BE2C (cell line): ENCODE measurements at regions not wholly inside any gene's neighbourhood (a gene's known extent, or its start where the extent isn't known, plus 50 kb on each side); places are given as distances from the start of the nearest gene placed in this dataset.
"Not testable (repeated sequence)": the region's sequence is repeated elsewhere in the genome, so short reads cannot be mapped to it uniquely, and the experiment has no call there.

ENCODE experiments used
- DNase-seq: peaks from one replicate; pipeline ENCODE4 v3.0.0-alpha.2; 2020
- H3K27me3 ChIP-seq: fragments of 250-450 bp; sonication (Bioruptor Pico); 2 replicates; pipeline ENCODE4 v1.5.1; 2020; ENCODE audit warnings: mild to moderate bottlenecking
- H3K36me3 ChIP-seq: fragments of 250-450 bp; sonication (Bioruptor Pico); 2 replicates; pipeline ENCODE4 v1.5.1; 2020; ENCODE audit warnings: mild to moderate bottlenecking
- H3K4me1 ChIP-seq: fragments of 250-450 bp; sonication (Bioruptor Pico); 2 replicates; pipeline ENCODE4 v1.5.1; 2020
- H3K4me3 ChIP-seq: 2 replicates; pipeline ENCODE4 v1.5.1; 2011; ENCODE audit warnings: low read depth, low read length
- H3K9me3 ChIP-seq: fragments of 250-450 bp; sonication (Bioruptor Pico); 2 replicates; pipeline ENCODE4 v1.5.1; 2020
- TF ChIP-seq, protein P1 (sequence below): IDR thresholded peaks from 2 replicates; pipeline ENCODE4 v1.5.1; 2012; ENCODE audit warnings: mild to moderate bottlenecking, low read depth, low read length

- H3K36me3 ChIP-seq, result no peaks in the 10 kb centered on the region
- H3K4me3 ChIP-seq, result no peak overlapping the region
- no peaks in the 10 kb centered on the region for H3K4me1 ChIP-seq
- H3K27me3 ChIP-seq, result no peaks in the 10 kb centered on the region
- no peak for DNase-seq
- H3K9me3 ChIP-seq, result no peaks in the 10 kb centered on the region
- TF ChIP-seq, protein P1, sequence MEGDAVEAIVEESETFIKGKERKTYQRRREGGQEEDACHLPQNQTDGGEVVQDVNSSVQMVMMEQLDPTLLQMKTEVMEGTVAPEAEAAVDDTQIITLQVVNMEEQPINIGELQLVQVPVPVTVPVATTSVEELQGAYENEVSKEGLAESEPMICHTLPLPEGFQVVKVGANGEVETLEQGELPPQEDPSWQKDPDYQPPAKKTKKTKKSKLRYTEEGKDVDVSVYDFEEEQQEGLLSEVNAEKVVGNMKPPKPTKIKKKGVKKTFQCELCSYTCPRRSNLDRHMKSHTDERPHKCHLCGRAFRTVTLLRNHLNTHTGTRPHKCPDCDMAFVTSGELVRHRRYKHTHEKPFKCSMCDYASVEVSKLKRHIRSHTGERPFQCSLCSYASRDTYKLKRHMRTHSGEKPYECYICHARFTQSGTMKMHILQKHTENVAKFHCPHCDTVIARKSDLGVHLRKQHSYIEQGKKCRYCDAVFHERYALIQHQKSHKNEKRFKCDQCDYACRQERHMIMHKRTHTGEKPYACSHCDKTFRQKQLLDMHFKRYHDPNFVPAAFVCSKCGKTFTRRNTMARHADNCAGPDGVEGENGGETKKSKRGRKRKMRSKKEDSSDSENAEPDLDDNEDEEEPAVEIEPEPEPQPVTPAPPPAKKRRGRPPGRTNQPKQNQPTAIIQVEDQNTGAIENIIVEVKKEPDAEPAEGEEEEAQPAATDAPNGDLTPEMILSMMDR, result no peak
Measured at GRCh38 chr10:33015761-33016547, 57.9 kb upstream of the ITGB1 start.

GRCh38 chr10:33013331-33013730 is 55.3 kb upstream of the ITGB1 start:
- DNase-seq, H3K9me3 ChIP-seq: not testable (repeated sequence)

GRCh38 chr10:33012306-33012705 is 54.3 kb upstream of the ITGB1 start:
- Histone ChIP-seq H3K4me1 (no peaks in the 10 kb centered on the region), H3K4me3 (no peak overlapping the region), H3K27me3 (no peaks in the 10 kb centered on the region)

More at GRCh38 chr10:33013331-33013730, 55.3 kb upstream of the ITGB1 start:
- H3K4me3 ChIP-seq, H3K27me3 ChIP-seq, H3K4me1 ChIP-seq, H3K36me3 ChIP-seq: not testable (repeated sequence)

DNA sequence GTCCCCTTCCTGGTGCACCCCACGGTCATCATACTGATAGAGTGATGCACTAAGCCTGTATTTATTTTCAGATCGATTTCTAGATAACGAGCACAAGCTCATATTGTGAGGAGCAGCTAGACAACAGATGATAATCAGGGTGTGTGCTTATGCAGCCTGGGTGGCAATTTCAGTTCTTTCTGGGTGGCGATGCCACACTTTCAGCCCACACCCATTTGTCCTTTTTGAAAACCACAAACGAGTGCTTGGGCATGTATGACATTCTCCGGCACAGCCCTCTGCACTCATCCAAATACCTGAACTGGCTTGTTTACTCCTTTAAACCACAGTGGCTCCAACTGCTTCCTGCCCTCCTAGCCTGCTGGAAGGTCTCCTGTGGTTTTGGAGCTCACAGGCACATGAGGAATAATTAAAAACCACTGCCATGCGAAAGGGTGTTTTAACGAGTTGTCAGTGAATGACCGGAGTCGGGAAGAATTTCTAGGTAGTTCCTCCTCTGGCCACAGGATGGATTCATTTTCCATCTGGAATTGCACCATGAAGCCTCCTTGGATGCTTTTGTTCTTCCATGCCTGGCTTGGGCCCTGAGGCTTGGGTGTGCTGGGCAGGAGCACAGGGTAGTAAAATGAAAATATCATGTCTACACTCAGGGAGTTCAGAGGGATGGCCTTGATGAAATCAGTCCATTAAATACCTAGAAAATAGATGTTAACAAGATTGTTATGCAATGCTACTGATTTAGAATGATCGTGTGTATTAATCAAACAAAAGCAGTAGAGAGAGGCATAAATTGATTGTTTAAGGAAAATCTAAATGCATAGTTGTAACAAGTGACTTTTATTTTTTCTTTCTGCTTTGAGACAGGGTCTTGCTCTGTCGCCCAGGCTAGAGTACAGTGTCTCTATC is 52.4 kb upstream of the ITGB1 start:
- TF ChIP-seq, protein P1, result peak; percentile 52
- DNase-seq, result peak; percentile 16

More at GRCh38 chr10:33012306-33012705, 54.3 kb upstream of the ITGB1 start:
- H3K36me3 ChIP-seq, result no peaks in the 10 kb centered on the region
- no peak for DNase-seq
- TF ChIP-seq, protein P1, result no peak
- no peaks in the 10 kb centered on the region for H3K9me3 ChIP-seq

DNA sequence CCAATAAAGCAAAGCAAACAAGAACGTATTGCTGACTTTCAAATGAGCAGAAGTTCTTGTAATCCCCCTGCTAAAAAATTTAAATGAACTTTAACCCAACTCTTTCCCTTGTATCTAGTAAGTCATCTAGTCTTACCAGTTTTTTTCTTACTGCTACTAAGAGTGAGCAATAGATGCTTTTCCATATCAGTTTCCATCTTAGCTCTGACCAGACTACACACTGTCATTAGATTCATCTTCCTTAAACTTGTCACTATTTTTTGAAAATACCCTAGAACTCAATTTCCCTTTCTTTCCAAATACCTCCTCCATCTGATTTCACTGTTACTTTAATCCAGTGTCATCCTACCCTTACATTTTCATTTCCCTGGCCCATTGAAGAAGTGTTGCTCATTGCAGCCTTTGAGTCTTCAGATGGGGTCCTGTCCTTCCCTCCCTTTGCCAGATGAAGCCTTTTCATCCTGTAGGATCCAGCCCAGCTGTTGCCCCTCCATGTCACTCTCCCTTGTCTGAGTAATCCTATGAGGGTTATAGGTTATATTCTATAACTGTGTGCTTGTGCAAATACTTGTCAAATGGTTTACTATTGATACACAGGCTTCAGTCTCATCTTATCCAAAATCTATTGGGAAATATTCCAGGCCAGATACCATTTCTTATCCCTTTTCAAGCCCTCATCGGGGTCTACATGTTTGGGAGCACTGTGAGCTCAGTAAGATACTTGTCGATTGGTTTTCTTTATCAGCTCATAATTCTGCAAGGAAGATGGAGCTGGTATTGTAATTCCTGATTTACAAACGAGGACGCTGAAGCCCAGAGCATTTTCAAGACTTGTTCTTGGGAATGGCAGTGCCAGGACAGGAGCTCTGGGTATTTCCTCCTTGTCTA is 51.5 kb upstream of the ITGB1 start:
- no peak for DNase-seq
- no peaks in the 10 kb centered on the region for H3K9me3 ChIP-seq
- no peaks in the 10 kb centered on the region for H3K36me3 ChIP-seq
- TF ChIP-seq, protein P1, result no peak
- no peaks in the 10 kb centered on the region for H3K4me1 ChIP-seq
- H3K27me3 ChIP-seq, result no peaks in the 10 kb centered on the region
- no peak overlapping the region for H3K4me3 ChIP-seq

More for the DNA sequence above, 52.4 kb upstream of the ITGB1 start:
- H3K9me3 ChIP-seq, result no peaks in the 10 kb centered on the region
- H3K4me1 ChIP-seq, result no peaks in the 10 kb centered on the region
- H3K4me3 ChIP-seq, result no peak overlapping the region
- no peaks in the 10 kb centered on the region for H3K36me3 ChIP-seq
- H3K27me3 ChIP-seq, result no peaks in the 10 kb centered on the region
